DND-41 (cell line): ENCODE measurements at regions not wholly inside any gene's neighbourhood (a gene's known extent, or its start where the extent isn't known, plus 50 kb on each side); places are given as distances from the start of the nearest gene placed in this dataset.

Experiments
- CTCF ChIP-seq: IDR thresholded peaks from 2 replicates; pipeline ENCODE4 v1.5.1; 2012; ENCODE audit warnings: borderline replicate concordance, low read length, moderate library complexity, mild to moderate bottlenecking; ENCODE audit not compliant: poor library complexity, severe bottlenecking; ENCODE audit errors: extremely low read depth
- EZH2 ChIP-seq: IDR thresholded peaks from 3 replicates; pipeline ENCODE4 v1.6.1; 2012; ENCODE audit warnings: borderline replicate concordance, low read depth, mild to moderate bottlenecking, moderate library complexity, low read length, inconsistent platforms; ENCODE audit not compliant: severe bottlenecking

GRCh38 chr5:40029711-40030495, 605.1 kb upstream of the DAB2 start:
- TF ChIP-seq CTCF (no peak), EZH2 (no peak)
